HFF-Myc (cell line): ENCODE measurements at regions not wholly inside any gene's neighbourhood (a gene's known extent, or its start where the extent isn't known, plus 50 kb on each side); places are given as distances from the start of the nearest gene placed in this dataset.

Experiments used
- DNase-seq: peaks from one replicate; pipeline ENCODE4 v3.0.0-alpha.2; 2011; ENCODE audit warnings: low read depth; ENCODE audit errors: extremely low read depth
- H3K4me3 ChIP-seq: replicated peaks from 2 replicates; pipeline ENCODE4 v1.5.1; 2011; ENCODE audit warnings: low read depth, mild to moderate bottlenecking, control low read depth, low read length
- CTCF ChIP-seq: IDR thresholded peaks from 2 replicates; pipeline ENCODE4 v1.5.1; 2012; ENCODE audit warnings: mild to moderate bottlenecking, low read depth, low read length, control low read depth; ENCODE audit errors: missing control alignments

GRCh38 chr6:170051229-170052172 lies 239.4 kb downstream of the DLL1 start:
- no peak for DNase-seq
- no peak overlapping the region for H3K4me3 ChIP-seq
- no peak for TF ChIP-seq CTCF

GRCh38 chr6:170050591-170051041 lies 240.3 kb downstream of the DLL1 start:
- no peak for TF ChIP-seq CTCF
- H3K4me3 ChIP-seq, result no peak overlapping the region
- no peak for DNase-seq

- DNase-seq, result peak; percentile 53
- H3K4me3 ChIP-seq, result no peak overlapping the region
- TF ChIP-seq CTCF, result no peak
Observed at GRCh38 chr6:170049641-170050561, 241.0 kb downstream of the DLL1 start.

GRCh38 chr6:170048615-170049256 lies 242.1 kb downstream of the DLL1 start:
- DNase-seq, result no peak
- no peak for TF ChIP-seq CTCF
- H3K4me3 ChIP-seq, result no peak overlapping the region

- H3K4me3 ChIP-seq, result no peak overlapping the region
- TF ChIP-seq CTCF, result no peak
- DNase-seq, result no peak
Observed at GRCh38 chr6:170047823-170048222, 243.1 kb downstream of the DLL1 start.
